ENCODE measurements at regions not wholly inside any gene's neighbourhood (a gene's known extent, or its start where the extent isn't known, plus 50 kb on each side); places are given as distances from the start of the nearest gene placed in this dataset.

- TF ChIP-seq CTCF (IDR thresholded peaks at IDR 0.05) (no peak), POLR2A (IDR thresholded peaks at IDR 0.05) (no peak)
Observed at GRCh38 chr6:98241630-98242029, 592.7 kb upstream of the POU3F2 start.

Measured in testis (tissue), 2 donors.